ENCODE measurements at regions not wholly inside any gene's neighbourhood (a gene's known extent, or its start where the extent isn't known, plus 50 kb on each side); places are given as distances from the start of the nearest gene placed in this dataset.

DNA sequence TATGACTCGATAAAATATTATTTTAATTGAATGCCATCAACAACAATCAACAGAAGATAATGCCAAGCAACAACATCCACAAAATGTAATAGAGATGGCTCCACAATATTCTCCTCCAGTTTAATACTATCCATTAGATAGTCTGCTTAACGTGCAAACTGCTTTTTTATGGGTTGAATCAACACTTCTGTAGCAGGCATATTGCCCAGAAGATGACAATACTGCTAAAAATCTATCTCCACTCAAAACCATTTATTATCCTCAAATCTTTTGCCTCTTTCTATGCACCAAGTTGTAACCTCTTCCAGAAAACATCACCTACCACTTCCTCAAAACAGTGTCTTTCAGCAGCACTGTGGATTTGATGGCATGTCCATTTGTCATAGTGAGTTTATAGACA, 295.7 kb upstream of the LMCD1 start:
- no peak for DNase-seq

DNA sequence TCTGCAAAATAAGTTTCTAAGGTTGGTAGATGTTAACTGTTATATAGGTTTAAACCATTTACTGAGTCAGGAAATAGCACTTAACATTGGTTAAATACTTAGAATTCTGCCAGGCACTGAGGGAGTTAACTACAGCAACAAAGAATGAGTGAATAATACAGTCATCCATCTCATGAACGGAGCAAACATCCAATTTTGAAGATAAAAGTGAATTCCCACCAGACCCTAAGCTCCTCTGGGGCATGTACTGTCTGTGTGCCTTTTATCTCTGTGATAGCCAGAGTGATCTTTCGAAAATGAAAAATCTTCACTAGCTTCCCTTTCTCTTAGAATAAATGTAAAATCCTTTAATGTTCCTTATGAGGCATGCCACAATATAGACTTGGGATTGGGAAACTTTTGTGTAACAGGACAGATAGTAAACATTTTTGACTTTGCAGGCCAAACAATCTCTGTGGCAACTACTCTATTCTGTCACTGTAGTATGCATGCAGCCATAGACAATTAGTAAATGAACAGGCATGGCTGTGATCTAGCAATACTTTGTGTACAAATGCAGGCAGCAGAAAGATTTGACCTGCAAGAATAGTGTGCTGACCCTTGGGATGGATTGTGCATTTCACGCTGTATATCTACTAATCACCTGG, 294.5 kb upstream of the LMCD1 start:
- no peak for DNase-seq

DNA sequence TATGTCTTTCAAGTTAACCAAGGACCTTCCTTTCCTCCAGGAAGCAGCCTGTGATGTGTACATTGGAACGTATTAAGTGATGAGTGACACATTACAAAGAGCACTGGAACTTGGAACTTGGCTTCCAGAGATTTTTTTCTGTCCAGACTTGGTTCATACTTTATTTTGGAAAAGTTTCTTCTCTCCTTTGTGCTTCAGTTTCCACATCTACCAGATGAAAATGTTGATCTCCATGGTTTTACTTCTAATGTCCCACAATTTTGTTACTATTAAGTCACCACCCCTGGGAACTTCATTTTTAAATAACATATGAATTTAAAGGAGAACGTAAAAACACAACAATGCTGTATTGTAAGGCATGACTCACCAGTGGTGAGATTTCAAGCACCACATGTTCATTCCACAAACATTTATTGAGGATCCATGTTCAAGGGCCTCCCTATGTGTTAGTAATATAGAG, 290.7 kb upstream of the LMCD1 start:
- DNase-seq, result no peak

DNA sequence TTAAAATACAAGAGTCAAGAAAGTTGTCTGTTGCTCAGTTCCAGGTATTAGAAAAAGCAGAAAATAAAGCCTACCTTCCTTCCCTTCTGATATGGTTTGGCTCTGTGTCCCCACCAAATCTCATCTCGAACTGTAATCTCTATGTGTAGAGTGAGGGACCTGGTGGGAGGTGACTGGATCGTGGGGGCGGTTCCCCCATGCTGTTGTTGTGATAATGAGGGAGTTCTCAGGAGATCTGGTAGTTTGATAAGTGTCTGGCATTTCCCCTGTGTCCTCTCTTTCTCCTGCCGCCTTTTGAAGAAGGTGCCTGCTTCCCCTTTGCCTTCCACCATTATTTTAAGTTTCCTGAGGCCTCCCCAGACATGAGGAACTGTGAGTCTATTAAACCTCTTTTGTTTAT, 288.8 kb upstream of the LMCD1 start:
- DNase-seq, result no peak

DNA sequence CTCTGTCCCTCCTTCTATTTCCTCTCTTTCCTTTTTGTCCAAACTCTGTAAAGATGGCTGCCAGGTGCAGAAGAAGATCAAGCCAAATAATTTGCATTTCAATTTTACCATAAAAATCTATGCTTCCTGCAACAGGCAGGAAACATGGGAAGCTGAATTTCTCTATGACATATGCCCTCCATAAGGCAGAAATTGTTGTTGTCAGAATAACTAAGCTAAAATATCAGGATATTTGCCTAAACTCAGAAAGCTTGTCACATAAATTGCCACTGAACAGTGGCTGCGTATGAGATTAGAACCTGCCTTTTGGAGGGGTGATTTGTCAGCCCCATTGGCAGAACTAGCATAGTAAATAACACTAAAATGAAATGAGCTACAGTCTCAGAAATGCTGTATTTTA, 288.3 kb upstream of the LMCD1 start:
- DNase-seq, result no peak

DNA sequence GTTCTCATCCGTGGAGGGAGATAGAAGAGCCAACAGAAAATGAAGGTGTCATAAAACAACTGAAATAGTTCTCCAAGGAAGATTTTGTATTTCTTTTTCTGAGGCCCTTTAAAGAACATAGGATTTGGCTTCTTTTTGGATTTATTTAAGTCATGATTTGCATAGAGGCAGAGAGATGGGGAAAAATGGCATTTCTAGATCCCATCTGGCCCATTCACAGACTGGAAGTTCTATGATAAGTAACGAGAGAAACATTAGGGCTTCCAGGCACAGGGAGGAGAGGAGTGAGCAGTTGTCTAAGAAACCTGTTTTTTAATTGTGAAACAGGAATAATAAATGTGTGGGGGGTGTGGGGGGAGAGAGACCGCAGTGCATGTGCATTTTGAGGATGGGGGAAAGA, 285.8 kb upstream of the LMCD1 start:
- no peak for DNase-seq

DNA sequence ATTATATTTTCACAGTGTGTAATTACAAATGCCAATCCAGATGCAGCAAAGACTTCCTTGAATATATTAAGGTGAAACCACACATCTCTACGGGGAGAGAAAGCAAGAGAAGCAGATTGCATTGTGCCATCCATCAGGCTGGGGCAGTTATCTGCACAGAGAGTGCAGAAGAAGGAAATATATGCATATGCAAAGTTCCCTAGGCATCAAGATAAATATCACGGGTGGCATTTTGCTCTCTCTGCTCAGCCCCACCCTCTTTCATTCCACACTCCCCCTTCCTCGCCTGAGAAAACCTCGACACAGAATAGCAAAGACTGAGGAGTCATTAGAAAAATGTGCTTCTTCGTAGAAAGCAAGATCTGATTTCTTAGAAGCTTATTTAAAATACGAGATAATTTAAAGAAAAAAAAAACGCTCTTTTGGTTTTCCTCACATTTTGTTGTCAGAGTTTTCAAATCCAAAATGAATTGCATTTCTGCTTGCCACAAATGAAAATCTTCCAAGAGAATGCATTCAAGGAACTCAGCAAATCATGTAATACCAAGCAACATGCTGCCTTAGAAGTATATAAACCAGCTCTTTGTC, 283.2 kb upstream of the LMCD1 start:
- DNase-seq, result no peak

DNA sequence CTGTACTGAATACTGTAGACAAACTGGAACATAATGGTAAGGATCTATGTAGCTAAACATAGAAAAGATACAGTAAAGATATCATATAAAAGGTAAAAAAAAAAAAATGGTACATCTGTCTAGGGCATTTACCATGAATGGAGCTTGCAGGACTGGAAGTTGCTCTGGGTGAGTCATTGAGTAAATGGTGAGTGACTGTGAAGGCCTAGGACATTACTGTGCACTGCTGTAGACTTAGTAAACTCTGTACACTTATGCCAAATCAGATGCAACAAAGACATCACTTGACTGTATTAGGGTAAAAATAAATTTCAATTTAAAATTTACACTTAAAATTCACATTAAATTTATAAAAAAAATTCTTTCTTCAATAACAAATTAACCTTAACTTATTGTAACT, 281.3 kb upstream of the LMCD1 start:
- no peak for DNase-seq

DNA sequence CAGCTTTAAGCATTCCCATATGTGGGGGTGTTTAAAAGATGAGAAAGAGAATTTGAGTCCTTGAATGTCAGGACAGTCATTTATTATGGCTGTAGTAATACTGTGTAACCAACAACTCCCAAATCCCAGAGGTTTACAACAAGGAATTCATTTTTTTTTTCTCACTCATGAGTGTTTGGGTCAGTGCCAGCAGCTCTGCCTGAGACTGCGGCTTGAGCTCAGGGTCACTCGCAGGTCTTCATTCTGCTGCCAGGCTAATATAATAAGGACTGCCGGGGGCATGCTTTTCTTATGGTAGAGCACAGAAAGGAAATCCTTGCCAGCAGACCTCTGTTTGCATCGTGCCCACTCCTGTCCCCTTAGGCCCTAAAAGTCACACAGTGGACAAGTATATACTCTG, 277.9 kb upstream of the LMCD1 start:
- peak; percentile 2 for DNase-seq

DNA sequence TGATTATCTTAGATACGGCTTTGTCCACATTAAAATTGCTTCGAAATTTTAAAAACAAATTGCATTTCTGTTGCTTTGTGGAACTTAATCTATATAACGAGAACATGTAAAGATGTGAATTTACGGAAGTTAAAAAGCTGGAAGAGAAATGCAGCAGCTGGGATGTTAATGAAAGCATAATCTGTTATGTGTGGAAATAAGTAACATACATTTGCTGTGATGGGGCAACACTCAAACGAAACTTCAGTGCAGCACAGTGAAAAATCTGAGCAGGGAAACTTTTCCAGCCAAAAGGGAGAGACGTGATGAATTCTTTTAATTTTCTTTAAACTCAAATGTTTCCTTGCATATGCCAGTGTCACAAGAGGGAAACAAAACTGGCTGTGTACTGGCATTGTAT, 276.7 kb upstream of the LMCD1 start:
- DNase-seq, result no peak

DNA sequence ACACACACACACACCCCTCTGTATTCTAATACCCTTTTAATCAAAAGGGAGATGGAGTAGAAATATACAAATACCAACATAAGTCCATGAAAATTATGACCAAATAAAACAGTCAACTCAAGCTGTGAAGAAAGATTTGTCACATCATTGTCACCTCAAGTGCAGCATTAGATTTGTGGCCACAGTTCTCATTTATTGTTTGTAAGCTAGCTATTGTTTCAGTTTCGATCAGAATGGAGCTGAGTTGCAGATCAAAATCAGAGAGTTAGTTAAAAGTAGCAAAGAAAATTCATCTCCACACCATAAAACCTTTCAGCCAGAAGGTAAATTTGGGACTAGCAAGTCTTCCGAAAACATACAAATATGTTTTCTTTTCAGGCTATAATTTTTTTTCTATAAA, 267.7 kb upstream of the LMCD1 start:
- DNase-seq, result no peak

DNA sequence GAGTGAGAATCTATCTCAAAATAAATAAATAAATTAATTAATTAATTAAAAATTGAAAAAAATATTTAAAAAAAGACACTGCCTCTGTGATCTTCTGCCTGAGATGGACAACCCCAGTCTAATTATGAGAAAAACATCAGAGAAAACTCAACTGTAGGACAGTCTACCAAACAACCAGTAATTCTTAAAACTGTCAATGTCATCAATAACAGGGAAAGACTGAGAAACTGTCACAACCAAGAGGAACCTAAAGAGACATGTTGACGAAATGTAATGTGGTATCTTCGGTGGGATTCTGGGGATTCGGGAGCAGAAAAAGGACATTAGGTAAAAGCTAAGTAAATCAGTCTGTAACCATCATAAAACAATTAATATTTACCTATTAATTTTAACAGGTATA, 265.4 kb upstream of the LMCD1 start:
- DNase-seq, result no peak

DNA sequence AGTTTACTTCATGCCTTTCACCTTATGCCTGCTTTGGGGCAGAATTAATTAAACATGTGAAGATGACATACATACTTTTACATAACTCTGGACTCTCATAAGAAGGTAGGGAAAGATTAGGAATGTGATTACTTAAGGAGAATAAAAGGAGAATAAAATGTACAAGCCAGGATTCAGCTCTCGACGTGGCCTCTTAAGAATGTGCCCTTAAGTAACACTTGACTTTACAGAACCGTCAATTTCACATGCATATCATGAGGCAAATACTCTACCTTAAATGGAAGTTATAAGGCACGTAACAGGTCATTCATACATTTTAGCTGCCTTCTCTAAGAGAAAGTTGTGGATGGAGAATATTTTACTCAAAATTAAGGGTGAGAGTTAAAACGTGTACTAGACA, 263.7 kb upstream of the LMCD1 start:
- DNase-seq, result no peak

DNA sequence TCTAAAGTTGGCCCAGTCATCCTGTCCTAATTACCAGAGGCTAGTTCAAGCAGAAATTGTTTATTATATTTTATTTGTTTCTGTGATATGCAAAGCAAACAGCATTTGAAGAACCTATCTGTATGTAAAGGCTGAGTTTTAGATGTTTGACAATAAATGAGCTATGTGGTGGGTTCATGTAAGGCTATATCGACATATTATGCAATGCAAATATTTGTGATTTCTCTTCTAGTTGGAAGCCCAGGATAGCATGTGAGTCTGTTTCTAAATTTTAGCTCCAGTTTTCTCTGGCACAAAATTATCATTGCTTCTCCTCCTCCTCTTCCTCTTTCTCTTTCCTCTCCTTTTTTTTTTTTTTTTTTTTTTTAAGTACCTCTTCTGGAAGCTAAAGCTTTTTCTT, 263.2 kb upstream of the LMCD1 start:
- DNase-seq, result no peak

DNA sequence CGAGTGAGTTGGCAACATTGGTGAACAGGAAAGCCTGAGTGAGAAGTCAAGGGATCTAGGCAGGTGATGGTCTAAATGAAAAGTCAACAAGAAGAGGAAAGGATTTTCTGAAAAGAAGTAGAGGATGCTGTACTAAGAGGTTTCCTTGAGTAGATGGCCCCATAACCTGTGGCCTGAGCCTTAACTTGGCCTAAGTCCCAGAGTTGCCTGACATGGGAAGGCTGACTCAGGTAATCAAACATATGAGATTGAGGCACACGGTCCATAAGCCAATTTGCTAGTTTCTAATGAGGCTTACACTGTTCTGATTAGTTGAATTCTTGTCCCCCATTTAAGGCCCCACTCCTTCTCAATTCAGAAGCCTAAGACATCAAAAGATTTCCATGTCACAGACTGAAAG, 262.5 kb upstream of the LMCD1 start:
- no peak for DNase-seq

DNA sequence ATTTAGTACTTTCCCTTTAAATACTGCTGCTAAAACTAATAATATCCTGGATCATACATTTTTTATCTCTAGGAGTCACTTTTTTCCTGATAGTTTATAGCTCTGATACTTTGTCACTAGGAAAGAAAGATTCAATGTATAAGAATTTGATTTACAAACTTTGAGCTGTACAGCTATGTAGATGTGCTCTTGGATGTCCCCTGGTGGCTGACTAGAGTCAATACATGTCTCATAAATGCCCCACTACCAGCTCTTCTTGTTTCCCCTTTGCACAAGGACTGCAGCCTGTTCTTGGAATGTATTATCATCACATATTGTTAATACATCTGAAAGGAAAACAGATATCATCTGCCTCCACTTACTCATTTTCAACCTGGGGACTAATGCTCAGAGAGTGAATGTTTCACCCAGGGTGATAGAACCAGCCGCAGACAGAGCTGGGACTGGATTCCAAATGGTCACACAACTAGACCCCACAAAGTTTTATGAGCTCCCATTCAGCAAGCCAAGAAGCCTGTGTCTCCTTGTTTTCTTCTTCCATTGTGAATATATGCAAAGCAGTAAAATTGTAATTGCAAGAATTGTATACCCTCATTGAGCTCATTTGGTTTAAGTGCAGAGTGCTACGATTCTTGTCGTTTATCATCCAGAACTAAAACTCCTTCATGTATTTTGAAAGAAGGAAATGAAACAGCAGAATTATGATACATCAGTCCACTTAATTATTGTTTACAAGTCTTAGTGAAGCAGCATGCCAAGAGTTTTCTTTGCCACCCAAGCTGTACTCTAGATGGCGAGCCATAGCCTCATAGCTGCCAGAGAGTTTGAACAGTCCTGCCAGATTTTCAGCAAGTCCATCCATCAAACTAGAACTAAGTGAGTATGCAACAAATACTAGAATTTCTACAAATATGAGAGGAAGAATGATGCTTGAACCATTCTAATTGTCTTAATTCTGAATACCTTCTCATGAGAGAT, 261.6 kb upstream of the LMCD1 start:
- DNase-seq, result no peak

DNA sequence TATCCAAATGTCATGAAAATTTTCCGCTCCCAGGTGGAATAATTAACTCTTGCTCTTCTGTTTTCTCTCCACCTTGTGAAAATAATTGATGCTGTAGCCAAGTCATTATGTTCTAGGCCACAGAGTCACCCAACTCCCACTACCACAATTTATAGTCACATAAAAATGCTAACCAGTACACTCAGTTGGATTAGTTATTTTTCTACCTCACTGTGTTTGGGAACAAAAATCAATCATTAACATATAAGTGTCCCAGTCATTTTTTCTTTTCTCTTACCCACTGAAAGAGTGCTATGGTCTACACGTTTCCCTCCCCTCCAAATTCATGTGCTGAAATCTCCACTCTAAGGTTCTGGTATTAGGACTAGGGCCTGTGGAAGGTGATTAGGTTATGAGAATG, 255.6 kb upstream of the LMCD1 start:
- DNase-seq, result no peak

DNA sequence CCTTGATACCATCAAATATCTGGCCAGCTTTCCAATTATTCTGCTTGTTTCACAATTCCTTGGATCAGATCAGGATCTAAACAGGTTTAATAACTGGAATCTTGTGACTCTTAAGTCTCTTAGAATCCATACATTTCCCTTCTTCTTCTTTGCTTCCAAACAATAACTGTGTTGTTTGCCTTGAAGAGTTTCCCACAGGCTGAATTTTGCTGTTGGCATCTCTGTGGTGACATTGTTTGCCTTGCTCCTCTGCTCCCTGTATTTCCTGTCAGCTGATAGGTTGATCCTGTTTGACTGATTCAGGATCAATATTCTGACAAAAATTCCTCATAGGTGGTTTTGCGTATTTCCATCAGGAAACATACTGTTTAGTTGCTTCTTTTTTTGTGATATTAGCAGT, 248.4 kb upstream of the LMCD1 start:
- no peak for DNase-seq

DNA sequence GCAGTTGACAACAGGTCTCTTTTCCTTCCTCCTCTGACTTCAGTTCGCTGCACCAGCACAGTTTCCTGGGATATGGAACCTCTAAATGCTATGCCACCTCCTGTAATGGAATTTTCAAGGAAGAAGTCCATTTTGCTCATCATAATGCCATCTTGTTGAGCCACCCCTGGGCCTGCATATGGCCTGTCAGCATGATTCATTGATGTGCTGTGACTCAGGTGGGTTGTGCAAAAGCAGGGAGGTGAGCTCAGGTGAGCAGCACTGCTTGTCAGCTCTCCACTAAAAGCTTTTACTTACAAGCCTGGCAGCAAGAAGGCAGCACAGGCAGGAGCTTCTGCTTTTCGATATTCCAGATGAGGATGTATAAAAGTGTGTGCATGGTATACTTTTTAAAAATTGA, 247.1 kb upstream of the LMCD1 start:
- DNase-seq, result no peak

DNA sequence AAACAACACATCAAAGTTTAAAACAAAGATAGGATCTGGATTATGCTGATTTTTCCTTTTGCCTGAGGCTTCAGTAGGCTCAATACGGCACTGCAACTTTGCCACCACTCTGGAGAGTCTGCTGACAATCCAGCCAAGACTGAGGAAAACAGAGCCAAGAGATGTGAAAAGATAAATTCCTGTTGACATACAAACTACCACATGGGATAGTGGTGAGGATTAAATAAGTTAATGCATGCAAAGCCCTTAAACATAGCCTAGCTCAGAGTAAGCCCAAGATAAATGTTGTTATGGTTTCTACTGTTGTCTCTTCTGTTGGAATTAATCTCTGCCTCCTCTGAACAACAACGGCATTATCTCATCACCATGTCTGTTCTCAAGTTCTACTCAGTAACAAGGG, 245.9 kb upstream of the LMCD1 start:
- no peak for DNase-seq

DNA sequence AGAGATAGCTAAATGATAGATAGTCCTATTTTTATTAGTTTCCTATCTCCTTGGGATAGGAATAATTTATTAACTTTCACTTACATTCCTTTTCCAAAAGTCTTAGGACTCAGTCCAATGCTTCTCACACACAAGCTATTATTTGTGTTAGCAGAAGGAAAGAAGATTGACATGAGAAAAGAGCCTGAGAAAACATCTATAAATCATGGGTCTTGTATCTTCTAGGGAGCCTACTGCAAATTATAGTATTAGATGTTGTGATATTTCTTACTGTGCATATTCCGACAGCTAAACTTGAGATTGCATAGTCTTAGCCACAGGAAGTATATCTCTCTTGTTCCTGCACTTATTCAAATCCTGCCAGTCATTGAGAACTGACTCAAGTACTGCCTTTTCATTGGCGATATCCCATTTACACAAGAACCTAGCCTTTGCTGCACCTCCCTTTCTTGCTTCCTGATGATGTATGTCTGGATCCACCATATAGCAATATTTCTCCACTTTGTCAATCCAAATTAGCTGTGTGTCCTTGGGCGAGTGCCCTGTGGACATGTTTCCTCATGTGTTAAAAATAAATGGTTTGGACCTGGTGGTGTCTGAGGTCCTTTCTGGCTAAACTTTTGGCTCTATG, 245.1 kb upstream of the LMCD1 start:
- no peak for DNase-seq

DNA sequence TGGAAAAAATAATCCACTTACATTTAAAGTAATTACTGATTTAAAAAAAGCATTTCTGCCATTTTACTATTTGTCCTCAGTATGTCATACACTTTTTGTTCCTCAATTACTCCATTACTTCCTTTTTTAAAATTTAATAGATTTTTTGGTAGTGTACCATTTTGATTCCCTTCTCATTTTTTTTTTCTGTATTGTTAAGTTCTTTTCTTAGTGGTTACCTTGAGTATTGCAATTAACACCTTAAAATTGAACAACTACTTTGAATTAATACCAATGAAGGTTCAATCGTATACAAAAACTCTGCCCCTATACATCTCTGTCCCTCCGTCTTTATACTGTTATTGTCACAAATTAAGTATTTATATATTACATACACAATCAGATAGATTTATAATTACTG, 240.6 kb upstream of the LMCD1 start:
- no peak for DNase-seq

DNA sequence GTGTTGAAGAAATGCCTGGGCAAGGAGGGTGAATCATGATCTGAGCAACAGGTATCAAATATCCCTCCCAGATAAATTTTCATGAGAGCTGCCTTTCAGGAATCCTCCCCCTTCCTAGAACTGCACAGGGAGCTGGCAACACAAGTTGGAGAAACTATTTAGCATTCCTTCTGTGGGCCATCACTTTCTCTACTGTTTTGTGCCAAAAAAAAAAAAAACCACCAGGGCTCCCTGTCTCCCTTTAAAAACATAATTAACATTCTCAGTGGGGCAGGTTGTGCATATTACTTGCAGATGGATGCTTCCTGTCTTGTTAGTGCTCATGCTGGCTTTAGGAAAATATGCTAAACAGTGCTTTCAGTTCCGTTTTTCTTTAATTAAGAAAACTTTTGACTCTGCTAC, 234.9 kb upstream of the LMCD1 start:
- DNase-seq, result no peak

DNA sequence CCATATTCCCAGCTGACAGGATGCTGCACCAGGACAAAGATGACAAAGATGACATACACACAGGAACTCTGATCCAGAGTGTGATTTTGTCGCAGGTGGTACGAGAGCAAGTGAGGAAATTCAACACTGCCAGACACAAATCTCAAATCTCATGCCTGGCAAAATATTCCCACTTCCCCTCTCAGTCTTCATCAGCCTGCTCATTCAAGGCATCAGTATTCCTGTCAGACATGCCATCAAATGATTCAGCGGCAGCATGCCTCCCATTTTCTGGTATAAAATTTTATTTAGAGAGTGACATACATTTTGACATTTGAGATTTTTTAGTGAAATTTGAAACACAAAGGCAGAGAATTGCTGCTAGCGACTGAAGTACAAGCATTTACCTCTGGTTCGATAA, 228.1 kb upstream of the LMCD1 start:
- no peak for DNase-seq
